OCI-LY7 (cell line): ENCODE measurements at regions not wholly inside any gene's neighbourhood (a gene's known extent, or its start where the extent isn't known, plus 50 kb on each side); places are given as distances from the start of the nearest gene placed in this dataset.

ENCODE experiments used
- BruUV-seq: library from RNA; stranded (reverse); fragments of 400-500 nt; replicated peaks from 2 replicates; lab custom pipeline; 2021; lab: Mats Ljungman, UMichigan
- CTCF ChIA-PET: fragments of 300-600 bp; sonication (Branson Sonifier 250); formaldehyde crosslinking; loops from one replicate; lab custom pipeline; 2022; ENCODE audit warnings: antibody characterized with exemption; ENCODE audit not compliant: unreplicated experiment; lab: Charles Lee
- POLR2A ChIA-PET: fragments of 300-600 bp; sonication (Branson Sonifier 250); formaldehyde crosslinking; loops from one replicate; lab custom pipeline; 2022; ENCODE audit warnings: antibody characterized with exemption; lab: Charles Lee
- DNase-seq: peaks from one replicate; pipeline ENCODE4 v3.0.0-alpha.2; 2015; ENCODE audit warnings: low spot score
- H2AFZ ChIP-seq: fragments of 200-600 bp; sonication (generic), shearing (Covaris generic); 2 replicates; pipeline ENCODE4 v1.6.1; 2014; ENCODE audit warnings: mild to moderate bottlenecking, antibody characterized with exemption, low read length, moderate library complexity
- H3K27ac ChIP-seq: fragments of 200-600 bp; sonication (generic); 2 replicates; pipeline ENCODE4 v1.5.1; 2014; ENCODE audit warnings: mixed run types, low read depth, mild to moderate bottlenecking, moderate library complexity, low read length, inconsistent platforms; ENCODE audit not compliant: poor library complexity, severe bottlenecking
- H3K36me3 ChIP-seq: fragments of 200-600 bp; sonication (generic); 2 replicates; pipeline ENCODE4 v1.6.1; 2014; ENCODE audit warnings: mild to moderate bottlenecking, antibody characterized with exemption, low read length, moderate library complexity, mixed read lengths; ENCODE audit not compliant: insufficient read depth
- H3K4me1 ChIP-seq: fragments of 200-600 bp; sonication (generic); 2 replicates; pipeline ENCODE4 v1.5.1; 2014; ENCODE audit warnings: mild to moderate bottlenecking, low read length; ENCODE audit not compliant: insufficient read depth, poor library complexity, severe bottlenecking
- H3K4me2 ChIP-seq: fragments of 200-600 bp; sonication (generic); 2 replicates; pipeline ENCODE4 v1.6.1; 2014; ENCODE audit warnings: mild to moderate bottlenecking, low read length
- H3K4me3 ChIP-seq: fragments of 200-600 bp; sonication (generic); 2 replicates; pipeline ENCODE4 v1.5.1; 2014; ENCODE audit warnings: mild to moderate bottlenecking, low read depth, low read length; ENCODE audit not compliant: poor library complexity, severe bottlenecking
- H3K79me2 ChIP-seq: fragments of 200-600 bp; sonication (generic); 2 replicates; pipeline ENCODE4 v1.6.1; 2016; ENCODE audit warnings: low read depth, mild to moderate bottlenecking, low read length, moderate library complexity, mixed read lengths; ENCODE audit not compliant: insufficient read depth
- H3K9me2 ChIP-seq: fragments of 200-600 bp; sonication (generic); 2 replicates; pipeline ENCODE4 v1.6.1; 2016; ENCODE audit warnings: mild to moderate bottlenecking, low read length, mixed read lengths; ENCODE audit not compliant: insufficient read depth
- H3K9me3 ChIP-seq: fragments of 200-600 bp; sonication (generic); 2 replicates; pipeline ENCODE4 v1.6.1; 2014; ENCODE audit warnings: mild to moderate bottlenecking, mixed run types, low read length, mixed read lengths
- H4K20me1 ChIP-seq: fragments of 200-600 bp; sonication (generic); 2 replicates; pipeline ENCODE4 v1.6.1; 2014; ENCODE audit warnings: mild to moderate bottlenecking, antibody characterized with exemption, low read length, moderate library complexity, mixed read lengths; ENCODE audit not compliant: insufficient read depth
- EZH2phosphoT487 ChIP-seq: fragments of 200-600 bp; sonication (generic); IDR thresholded peaks from 2 replicates; pipeline ENCODE4 v1.6.1; 2018; ENCODE audit warnings: low read depth, borderline replicate concordance, mild to moderate bottlenecking, mixed run types, antibody characterized with exemption, low read length, moderate library complexity, mixed read lengths
- intact Hi-C: fragments of 100-400 bp; cut with micrococcal nuclease; formaldehyde crosslinking; loops from one replicate; pipeline ENCODE4 v1.10.0; 2022; ENCODE audit not compliant: unreplicated experiment
- TF ChIP-seq, protein P1 (sequence below): fragments of 200-600 bp; sonication (generic); conservative IDR thresholded peaks from 2 replicates; pipeline ENCODE4 v1.5.1; 2014; ENCODE audit warnings: mild to moderate bottlenecking, antibody characterized with exemption, low read length, moderate library complexity, mixed read lengths

DNA sequence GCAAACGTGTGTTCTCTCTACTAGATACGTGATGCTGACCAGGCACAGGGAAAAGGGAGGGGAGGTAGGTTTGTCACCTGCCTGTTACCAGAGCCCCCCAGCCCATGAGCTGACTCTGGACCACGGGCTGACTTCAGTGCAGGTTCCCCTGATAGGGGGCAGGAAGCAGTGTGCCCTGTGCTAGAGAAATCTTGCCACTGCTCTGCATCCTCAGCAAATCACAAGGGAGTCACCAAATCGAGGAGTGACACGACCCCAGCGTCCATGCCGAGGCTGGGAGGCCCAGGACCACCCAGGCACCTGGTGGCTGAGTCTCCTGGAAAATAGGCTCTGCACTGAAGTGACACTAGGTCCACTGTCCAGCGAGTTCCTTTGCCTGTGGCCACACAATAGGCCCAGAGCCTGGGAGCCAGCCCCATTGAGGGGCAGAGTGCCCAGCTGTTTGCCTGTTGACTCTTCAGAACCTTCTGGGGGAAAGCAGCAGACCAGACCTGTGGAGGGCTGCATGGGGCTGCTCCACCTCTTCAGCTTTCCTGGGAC lies 99.3 kb downstream of the CTTN start:
- POLR2A ChIA-PET: no interaction called here
- CTCF ChIA-PET: no interaction called here
- TF ChIP-seq, protein P1, sequence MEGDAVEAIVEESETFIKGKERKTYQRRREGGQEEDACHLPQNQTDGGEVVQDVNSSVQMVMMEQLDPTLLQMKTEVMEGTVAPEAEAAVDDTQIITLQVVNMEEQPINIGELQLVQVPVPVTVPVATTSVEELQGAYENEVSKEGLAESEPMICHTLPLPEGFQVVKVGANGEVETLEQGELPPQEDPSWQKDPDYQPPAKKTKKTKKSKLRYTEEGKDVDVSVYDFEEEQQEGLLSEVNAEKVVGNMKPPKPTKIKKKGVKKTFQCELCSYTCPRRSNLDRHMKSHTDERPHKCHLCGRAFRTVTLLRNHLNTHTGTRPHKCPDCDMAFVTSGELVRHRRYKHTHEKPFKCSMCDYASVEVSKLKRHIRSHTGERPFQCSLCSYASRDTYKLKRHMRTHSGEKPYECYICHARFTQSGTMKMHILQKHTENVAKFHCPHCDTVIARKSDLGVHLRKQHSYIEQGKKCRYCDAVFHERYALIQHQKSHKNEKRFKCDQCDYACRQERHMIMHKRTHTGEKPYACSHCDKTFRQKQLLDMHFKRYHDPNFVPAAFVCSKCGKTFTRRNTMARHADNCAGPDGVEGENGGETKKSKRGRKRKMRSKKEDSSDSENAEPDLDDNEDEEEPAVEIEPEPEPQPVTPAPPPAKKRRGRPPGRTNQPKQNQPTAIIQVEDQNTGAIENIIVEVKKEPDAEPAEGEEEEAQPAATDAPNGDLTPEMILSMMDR: no peak
- no peak for TF ChIP-seq EZH2phosphoT487
- Histone ChIP-seq H4K20me1 (no peaks in the 10 kb centered on the region), H3K4me3 (no peak overlapping the region), H3K27ac (no peak overlapping the region), H3K9me2 (no peaks in the 10 kb centered on the region), H2AFZ (no peak overlapping the region), H3K4me2 (no peak overlapping the region), H3K4me1 (no peaks in the 10 kb centered on the region), H3K36me3 (no peaks in the 10 kb centered on the region), H3K79me2 (no peaks in the 10 kb centered on the region), H3K9me3 (no peaks in the 10 kb centered on the region)
- no peak for DNase-seq
- intact Hi-C loops: no loop called here
- no TSS peak for BruUV-seq

DNA sequence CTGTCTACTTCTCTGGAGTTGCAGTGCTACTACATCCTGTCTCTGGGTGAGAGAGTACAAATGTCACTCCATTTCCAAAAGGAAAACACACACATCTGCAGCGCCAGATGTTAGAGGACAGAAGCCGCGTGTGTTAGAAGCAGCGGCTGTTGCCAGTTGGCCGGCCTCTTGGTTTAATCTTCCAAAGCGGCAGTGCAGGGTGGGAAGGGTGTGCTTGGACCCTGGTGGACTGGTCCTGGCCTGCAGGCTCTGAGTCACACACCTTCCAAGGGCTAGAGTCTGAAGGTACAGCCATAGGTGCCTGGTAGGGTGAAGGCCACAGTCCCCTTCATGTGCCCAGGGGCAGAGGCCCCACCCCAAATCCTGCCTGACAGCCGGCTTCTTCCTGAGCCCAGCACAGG lies 99.8 kb downstream of the CTTN start:
- intact Hi-C loops: no loop called here
- no peaks in the 10 kb centered on the region for H3K9me3 ChIP-seq
- ChIA-PET CTCF (no interaction called here), POLR2A (no interaction called here)
- DNase-seq: no peak
- BruUV-seq: no TSS peak
- TF ChIP-seq, protein P1: no peak
- TF ChIP-seq EZH2phosphoT487: no peak
- no peak overlapping the region for H3K4me3 ChIP-seq
- H3K9me2 ChIP-seq: no peaks in the 10 kb centered on the region
- no peak overlapping the region for H3K4me2 ChIP-seq
- no peaks in the 10 kb centered on the region for H3K36me3 ChIP-seq
- no peaks in the 10 kb centered on the region for H3K4me1 ChIP-seq
- H3K27ac ChIP-seq: no peak overlapping the region
- H3K79me2 ChIP-seq: no peaks in the 10 kb centered on the region
- H4K20me1 ChIP-seq: no peaks in the 10 kb centered on the region
- H2AFZ ChIP-seq: no peak overlapping the region

DNA sequence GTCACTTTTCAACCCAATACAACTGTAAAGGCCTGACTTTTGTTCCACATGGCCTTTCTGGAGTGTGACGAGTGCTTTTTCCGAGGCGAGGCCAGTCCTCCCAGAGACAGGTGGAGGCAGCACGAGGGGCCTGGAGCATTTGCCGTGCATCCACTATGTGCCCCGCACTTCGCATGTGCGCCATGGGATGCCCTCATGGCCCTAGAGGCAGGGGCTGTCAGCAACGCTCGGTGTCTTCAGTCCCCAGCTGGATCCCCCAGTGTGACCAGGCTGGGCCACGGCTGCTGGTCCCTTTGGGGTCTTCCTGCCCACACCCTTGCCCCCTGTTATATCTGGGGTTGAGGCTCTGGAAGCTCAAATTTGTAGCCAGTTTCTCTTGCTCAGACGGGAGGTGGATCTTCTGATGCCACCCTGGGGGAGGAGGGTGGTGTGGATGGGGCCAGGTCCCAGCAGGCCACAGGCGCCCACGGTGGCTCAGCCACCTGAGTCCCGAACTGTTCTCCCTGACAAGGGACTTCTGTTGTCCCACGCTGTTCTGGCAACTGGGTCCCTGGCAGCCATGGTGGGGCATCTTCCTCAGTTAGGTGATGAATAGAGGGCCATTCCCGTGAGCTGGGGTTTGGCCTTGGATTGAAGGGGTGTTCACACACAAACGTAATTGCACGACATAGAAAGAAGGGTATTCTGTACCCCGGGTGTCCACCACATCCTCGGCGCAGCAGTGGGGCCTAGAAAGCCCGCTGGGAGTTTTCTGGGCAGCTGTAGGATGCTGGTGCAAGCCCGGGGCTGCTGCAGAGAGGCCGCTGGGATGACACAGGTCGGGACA lies 100.9 kb downstream of the CTTN start:
- no peak for DNase-seq
- POLR2A ChIA-PET: no interaction called here
- Histone ChIP-seq H2AFZ (no peak overlapping the region), H3K79me2 (no peaks in the 10 kb centered on the region), H3K4me1 (no peaks in the 10 kb centered on the region), H3K9me3 (no peaks in the 10 kb centered on the region), H4K20me1 (no peaks in the 10 kb centered on the region), H3K9me2 (no peaks in the 10 kb centered on the region), H3K36me3 (no peaks in the 10 kb centered on the region), H3K27ac (no peak overlapping the region), H3K4me3 (no peak overlapping the region), H3K4me2 (no peak overlapping the region)
- CTCF ChIA-PET: no interaction called here
- TF ChIP-seq, protein P1: no peak
- no peak for TF ChIP-seq EZH2phosphoT487
- intact Hi-C loops: no loop called here
- BruUV-seq: no TSS peak
